HuH-7 (cell line): ENCODE measurements at regions not wholly inside any gene's neighbourhood (a gene's known extent, or its start where the extent isn't known, plus 50 kb on each side); places are given as distances from the start of the nearest gene placed in this dataset.

Source experiments
- DNase-seq: peaks from one replicate; pipeline ENCODE4 v3.0.0; 2011; ENCODE audit warnings: low spot score

DNA sequence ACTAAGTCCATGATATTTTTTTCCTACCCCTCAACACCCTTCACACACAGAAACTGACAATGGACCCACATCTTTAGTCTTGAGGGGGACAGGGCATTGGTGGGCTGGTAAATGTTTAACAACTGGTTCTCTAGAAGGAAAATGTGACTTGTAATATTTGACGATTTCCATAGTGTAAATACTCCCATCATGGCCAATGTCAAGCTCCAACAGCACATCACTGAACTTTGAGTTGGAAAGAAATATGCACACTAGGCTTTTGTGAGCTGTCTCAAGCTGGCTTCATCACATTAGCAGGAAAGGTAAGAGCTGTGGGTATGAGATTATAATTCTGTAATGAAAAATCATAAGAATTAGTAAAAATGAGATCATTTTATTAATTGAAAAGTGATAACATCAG lies 189.9 kb upstream of the PRLR start:
- DNase-seq: no peak

GRCh38 chr5:35417040-35417439 lies 186.8 kb upstream of the PRLR start:
- no peak for DNase-seq

DNA sequence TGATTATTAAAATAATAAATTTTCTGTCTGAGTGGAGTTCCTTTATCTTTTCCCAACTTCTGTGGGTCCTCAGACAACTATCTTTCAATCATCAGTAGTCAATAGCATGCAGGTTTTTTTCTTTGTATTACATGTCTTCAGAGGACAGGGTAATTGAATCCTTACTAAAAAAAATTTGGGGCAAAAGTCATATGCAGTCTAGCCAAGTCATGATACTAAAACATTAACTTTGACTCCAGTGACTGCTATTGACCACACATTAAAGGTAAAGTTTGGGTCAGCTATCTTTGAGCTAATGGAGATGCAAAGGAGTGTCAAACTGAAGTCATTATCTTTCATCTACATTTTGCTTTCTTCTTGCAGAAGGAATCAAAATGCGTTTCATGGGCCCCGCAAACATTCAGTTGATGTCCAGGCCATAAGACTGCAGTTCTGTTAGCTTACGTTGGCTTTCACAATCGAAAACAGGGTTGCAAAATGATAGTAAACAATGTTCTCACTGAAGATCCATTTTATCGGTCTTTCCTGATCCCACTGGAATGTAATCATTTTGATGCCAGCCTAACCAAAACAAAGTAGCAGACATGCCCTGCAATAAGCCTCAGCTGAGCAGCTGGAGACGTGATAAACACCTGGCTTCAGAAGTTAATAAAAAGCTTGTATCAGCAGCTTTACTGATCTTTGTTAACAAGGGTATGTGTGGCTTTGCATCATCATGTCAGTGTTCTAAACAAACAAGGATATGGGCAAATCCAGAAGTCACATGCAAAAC lies 186.1 kb upstream of the PRLR start:
- DNase-seq: peak; percentile 37

DNA sequence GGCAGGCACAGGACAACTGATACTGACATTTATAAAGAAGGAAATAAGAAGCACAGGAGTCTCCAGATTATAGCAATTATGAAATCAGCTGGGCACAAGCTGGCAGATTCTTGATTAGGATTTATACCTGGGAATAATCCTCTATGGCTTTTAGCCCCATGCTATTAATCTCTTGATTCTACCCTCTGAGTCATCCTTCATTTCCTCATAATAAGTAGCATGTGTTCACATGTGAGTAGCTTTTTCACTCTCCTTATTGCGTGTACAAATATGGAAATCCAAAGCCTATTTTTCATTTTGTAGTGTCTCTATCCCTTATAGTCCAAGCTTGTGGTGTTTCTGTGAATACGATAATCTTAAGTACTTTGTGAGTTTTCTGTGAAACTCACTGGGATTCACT lies 185.0 kb upstream of the PRLR start:
- no peak for DNase-seq

DNA sequence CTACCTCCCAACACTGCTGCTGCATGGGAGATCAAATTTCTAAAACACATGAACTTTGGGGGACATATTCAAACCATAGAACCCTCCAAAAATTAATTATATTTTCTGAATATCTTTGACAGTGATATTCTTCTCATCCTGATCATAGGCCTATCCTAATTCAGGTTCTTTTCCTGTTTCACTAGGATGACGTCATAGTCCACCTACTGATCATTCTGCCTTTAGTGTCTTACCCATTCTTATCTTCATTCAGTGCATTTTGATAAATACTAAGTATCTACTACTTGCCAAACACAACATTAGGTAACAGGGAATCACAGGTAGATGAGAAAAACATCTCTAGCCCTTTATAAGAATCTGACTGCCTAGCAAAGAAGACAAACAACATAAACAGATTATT lies 179.1 kb upstream of the PRLR start:
- DNase-seq: no peak

DNA sequence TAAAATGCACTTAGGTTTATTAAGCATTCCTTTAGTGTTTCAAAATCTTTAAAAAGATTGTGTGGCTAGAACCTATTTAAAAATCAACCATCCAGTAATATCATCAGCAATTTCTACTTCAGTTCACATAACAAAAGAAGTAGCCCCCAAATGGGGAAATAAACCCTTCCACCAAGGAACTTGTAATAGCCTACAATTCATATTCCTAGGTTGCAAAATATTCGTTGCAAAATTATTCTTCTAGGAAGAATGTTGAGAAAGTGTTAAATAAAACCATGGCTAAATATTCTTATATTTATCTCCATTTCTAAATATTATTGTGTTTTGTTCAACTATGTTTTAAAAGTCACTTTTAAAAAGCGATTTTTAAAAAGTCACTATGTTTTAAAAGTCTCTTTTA lies 177.9 kb upstream of the PRLR start:
- no peak for DNase-seq

DNA sequence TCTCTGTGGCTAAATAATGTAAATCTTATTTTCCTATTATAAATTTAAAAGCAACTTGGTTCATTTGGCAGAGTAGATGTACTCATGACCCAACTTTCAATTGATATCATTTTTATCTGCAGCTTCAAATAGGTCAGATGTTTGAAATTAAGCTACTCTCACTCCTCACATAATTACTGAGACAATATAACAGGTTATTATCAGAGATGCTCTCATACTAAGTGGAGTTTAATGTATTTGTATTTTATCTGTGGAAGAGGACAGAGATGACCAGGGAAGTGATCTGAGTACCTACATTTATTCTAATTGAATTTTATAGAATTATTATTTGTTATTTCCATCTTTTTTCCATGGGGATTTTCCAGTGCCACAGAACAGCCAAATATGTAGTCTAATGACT lies 177.4 kb upstream of the PRLR start:
- no peak for DNase-seq

DNA sequence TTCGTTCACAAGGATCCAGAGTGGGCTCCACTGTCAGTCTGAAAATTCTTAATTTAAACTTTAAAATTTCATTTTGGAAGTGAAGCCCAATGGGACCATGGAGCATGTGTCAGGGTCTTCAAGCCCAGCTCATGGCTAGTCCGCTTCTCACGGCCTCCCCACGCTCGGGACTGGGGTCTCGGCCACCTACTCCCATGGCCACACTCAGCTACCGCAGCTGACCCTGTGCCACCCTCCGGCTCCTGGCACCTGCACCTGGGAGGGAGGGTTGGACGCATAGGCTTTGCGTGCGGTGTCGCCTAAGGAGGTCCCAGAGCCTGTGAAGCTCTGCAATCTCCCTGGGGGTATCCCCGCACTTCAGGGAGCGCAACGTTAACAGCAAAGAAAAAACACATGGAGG lies 175.7 kb upstream of the PRLR start:
- DNase-seq: no peak

- DNase-seq: peak; percentile 33
Measured at GRCh38 chr5:35404701-35405100, 174.4 kb upstream of the PRLR start.

DNA sequence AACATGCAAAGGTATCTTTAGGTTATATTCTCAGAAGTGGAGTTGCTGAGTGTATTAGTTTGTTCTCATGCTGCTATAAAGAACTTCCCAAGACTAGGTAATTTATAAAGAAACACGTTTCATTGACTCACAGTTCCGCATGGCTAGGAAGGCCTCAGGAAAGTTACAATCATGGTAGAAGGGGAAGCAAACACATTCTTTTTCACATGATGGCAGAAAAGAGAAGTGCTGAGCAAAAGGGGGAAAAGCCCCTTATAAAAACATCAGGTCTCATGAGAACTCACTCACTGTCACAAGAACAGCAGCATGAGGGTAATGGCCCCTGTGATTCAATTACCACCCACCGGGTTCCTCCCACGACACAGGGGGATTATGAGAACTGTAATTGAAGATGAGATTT lies 163.6 kb upstream of the PRLR start:
- DNase-seq: no peak

DNA sequence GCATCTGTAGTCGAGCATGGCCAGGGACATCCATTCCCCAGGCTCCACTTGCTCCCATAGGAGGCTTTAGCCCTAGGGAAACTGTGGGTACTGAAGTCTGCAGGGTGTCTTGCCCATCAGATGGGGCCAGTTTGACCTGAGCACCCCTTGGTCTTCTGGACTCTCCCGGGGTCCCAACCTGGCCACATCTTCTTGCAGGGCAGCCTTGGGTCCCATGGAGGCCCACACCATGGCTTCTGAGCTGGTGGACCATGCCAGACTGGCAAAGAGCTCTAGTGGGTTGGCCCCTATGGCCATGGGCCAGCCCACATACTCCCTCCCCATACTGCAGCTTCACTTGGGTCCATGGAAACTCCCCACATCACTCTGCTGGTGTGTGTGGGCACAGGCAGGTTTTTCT lies 154.4 kb upstream of the PRLR start:
- DNase-seq: no peak

- DNase-seq: no peak
Measured at GRCh38 chr5:35383041-35383440, 152.8 kb upstream of the PRLR start.

- DNase-seq: no peak
Measured at GRCh38 chr5:35377653-35378052, 147.4 kb upstream of the PRLR start.

DNA sequence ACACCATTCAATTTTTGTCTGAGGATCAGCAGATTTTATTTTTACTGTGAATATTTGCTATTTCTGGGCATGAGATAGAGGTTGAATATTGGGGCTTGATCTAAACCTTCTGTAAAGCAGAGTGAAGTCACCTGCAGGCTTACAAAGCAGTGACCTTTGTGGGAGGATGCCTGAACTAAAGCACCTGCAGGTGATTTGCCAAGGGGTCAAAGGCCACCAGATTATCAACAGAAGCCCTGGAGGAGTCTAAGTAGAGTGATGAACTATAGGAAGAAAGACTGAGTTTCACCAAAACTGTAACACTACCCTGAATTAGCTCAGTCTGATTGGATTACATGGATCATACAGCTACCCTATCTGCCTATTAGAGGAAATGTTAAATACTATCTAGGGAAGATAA lies 144.3 kb upstream of the PRLR start:
- DNase-seq: no peak

DNA sequence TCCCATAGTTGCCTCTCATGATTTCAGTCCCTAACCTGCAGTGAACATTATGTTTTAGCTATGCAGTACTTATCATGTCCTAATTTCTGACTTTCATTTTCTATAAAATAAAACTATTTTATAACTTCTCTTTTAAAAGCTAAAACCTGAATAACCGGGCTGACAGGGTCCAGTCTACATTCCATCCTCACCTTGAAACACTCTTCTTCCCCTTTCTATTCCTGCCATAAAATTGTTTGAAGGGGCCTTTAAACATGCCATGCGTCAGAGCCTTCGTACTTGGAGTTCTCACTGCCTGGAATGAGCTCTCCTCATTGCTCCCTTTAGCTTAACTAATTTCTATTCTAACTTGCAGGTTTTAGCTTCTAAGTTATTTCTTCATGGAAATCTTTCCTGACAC lies 143.0 kb upstream of the PRLR start:
- DNase-seq: no peak

- DNase-seq: no peak
Measured at GRCh38 chr5:35372482-35372881, 142.2 kb upstream of the PRLR start.

DNA sequence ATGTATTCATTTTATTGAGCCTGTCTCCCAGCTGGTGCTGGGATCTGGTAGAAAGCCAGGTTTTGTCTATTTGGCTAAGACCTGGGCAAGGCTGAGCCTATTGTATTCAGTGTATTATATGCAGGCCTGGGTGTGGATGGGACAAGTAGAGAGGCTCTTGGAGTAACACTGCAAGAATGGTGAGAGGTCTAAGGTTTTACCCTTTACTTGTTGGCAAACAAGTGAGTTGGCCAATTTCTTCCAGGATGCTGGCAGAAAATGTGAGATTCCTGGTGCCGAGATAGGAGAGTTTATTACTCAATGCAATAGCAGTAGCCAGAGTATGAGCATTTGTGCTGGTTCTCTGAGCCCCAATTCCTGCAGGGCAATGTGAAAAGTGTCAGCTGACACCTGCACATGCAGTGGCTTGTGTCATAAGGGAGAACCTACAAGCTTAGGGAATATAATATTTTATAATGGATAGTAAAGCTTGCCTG lies 141.7 kb upstream of the PRLR start:
- no peak for DNase-seq

DNA sequence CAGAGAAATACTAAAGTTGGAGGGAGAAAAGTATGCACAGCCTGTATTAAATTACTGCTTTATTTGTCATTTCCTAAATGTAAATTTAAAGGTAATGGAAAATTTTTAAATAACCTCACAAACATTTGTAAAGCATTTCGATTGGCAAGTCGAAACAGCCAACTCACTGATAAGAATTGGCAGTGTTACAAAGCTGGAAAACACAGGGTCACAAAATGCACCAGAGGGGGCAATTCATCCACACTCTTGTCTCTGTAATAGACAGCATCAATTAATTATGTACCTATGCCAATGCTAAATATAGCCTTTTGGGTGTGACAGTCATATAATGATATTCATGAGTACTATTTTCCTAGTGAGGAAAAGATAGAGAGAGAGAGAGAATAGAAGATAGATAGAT lies 140.6 kb upstream of the PRLR start:
- DNase-seq: no peak

GRCh38 chr5:35369965-35370790 lies 139.9 kb upstream of the PRLR start:
- DNase-seq: no peak

GRCh38 chr5:35367526-35367925 lies 137.2 kb upstream of the PRLR start:
- DNase-seq: no peak

GRCh38 chr5:35365758-35366157 lies 135.5 kb upstream of the PRLR start:
- DNase-seq: no peak

DNA sequence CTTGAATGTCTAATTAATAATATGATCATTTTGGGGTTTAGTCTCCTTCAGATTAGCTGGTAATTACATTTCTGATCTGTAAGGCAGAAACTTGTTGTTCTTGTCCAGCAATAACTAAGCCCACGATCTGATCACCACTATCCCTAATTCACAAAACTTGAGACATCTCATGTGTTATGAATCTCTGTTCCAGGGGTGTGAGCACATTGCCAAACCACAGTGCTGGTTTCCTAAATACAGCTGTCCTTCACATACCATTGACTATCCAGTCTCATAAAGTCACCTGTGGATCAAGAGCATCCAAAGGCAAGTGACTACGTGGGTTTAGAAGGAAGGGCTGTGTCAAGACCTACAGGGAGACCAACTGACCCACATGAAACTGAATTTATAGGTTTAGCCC lies 134.1 kb upstream of the PRLR start:
- DNase-seq: no peak

- no peak for DNase-seq
Measured at GRCh38 chr5:35363387-35363965, 133.2 kb upstream of the PRLR start.
